ENCODE measurements at regions not wholly inside any gene's neighbourhood (a gene's known extent, or its start where the extent isn't known, plus 50 kb on each side); places are given as distances from the start of the nearest gene placed in this dataset.

GRCh38 chr7:20033621-20034400, 183.4 kb downstream of the MACC1 start:
- H3K4me3 ChIP-seq (ENCODE audit: low read depth, low read length), result no peak overlapping the region
- ChIA-PET CTCF (no interaction called here), POLR2A (no interaction called here)
- TF ChIP-seq ZNF544 (tag by site-specific recombination; IDR thresholded peaks at IDR 0.05), result no peak
- no peak for TF ChIP-seq ZNF777 (tag by site-specific recombination; IDR thresholded peaks at IDR 0.05; ENCODE audit: borderline replicate concordance)
- no peak for TF ChIP-seq ZNF521 (tag by site-specific recombination; IDR thresholded peaks at IDR 0.05)
- TF ChIP-seq ZBTB8A (tag by site-specific recombination; IDR thresholded peaks at IDR 0.05), result no peak
- TF ChIP-seq ZBTB20 (tag by site-specific recombination; IDR thresholded peaks at IDR 0.05), result no peak
- no peak for TF ChIP-seq KLF17 (tag by site-specific recombination; IDR thresholded peaks at IDR 0.05)
- no peak for TF ChIP-seq PRDM1 (tag by site-specific recombination; IDR thresholded peaks at IDR 0.05)
- no peak for TF ChIP-seq ZNF530 (tag by site-specific recombination; IDR thresholded peaks at IDR 0.05; ENCODE audit: low read depth)
- no peak for TF ChIP-seq ZNF747 (tag by site-specific recombination; IDR thresholded peaks at IDR 0.05)
- TF ChIP-seq ZNF549 (tag by site-specific recombination; IDR thresholded peaks at IDR 0.05), result no peak
- no peak for TF ChIP-seq ZNF837 (tag by site-specific recombination; IDR thresholded peaks at IDR 0.05)
- no peak for TF ChIP-seq ZNF148 (tag by site-specific recombination; IDR thresholded peaks at IDR 0.05; ENCODE audit: borderline replicate concordance)
- no peaks in the 10 kb centered on the region for H3K4me1 ChIP-seq (ENCODE audit: control insufficient read depth, insufficient read depth, low read length)
- H3K27ac ChIP-seq (ENCODE audit: extremely low read depth, low read depth, low read length), result no peak overlapping the region
- no peaks in the 10 kb centered on the region for H3K9me3 ChIP-seq (ENCODE audit: control insufficient read depth, insufficient read depth, low read depth, low read length)
- H3K36me3 ChIP-seq (ENCODE audit: control insufficient read depth in 2 of 2, insufficient read depth in 1 of 2, low read length in 2 of 2), result no peaks in the 10 kb centered on the region

- no peaks in the 10 kb centered on the region for H3K9me3 ChIP-seq (ENCODE audit: control insufficient read depth, insufficient read depth, low read depth, low read length)
- no peaks in the 10 kb centered on the region for H3K4me1 ChIP-seq (ENCODE audit: control insufficient read depth, insufficient read depth, low read length)
- H3K27ac ChIP-seq (ENCODE audit: extremely low read depth, low read depth, low read length), result no peak overlapping the region
- no peaks in the 10 kb centered on the region for H3K36me3 ChIP-seq (ENCODE audit: control insufficient read depth in 2 of 2, insufficient read depth in 1 of 2, low read length in 2 of 2)
- ChIA-PET POLR2A (no interaction called here), CTCF (interaction anchor here (0.6 kb wide), 1 partner anchor 189 kb away, joined by 3 read pairs; no protein-coding TSS in a partner anchor)
- TF ChIP-seq ZEB2 (tag by site-specific recombination; IDR thresholded peaks at IDR 0.05) (no peak), ZNF629 (tag by site-specific recombination; IDR thresholded peaks at IDR 0.05) (no peak)
- H3K4me3 ChIP-seq (ENCODE audit: low read depth, low read length), result no peak overlapping the region
Observed at GRCh38 chr7:20032741-20033140, 184.4 kb downstream of the MACC1 start.

GRCh38 chr7:20030915-20031362, 186.2 kb downstream of the MACC1 start:
- Histone ChIP-seq H3K9me3 (ENCODE audit: control insufficient read depth, insufficient read depth, low read depth, low read length) (no peaks in the 10 kb centered on the region), H3K4me1 (ENCODE audit: control insufficient read depth, insufficient read depth, low read length) (no peaks in the 10 kb centered on the region), H3K27ac (ENCODE audit: extremely low read depth, low read depth, low read length) (no peak overlapping the region), H3K36me3 (ENCODE audit: control insufficient read depth in 2 of 2, insufficient read depth in 1 of 2, low read length in 2 of 2) (no peaks in the 10 kb centered on the region), H3K4me3 (ENCODE audit: low read depth, low read length) (no peak overlapping the region)
- TF ChIP-seq GLIS1 (tag by site-specific recombination; IDR thresholded peaks at IDR 0.05), result no peak
- TF ChIP-seq HOXC10 (CRISPR knock-in tag; IDR thresholded peaks at IDR 0.05), result no peak
- TF ChIP-seq ZNF610 (tag by site-specific recombination; IDR thresholded peaks at IDR 0.05; ENCODE audit: borderline replicate concordance), result no peak
- no peak for TF ChIP-seq SCRT2 (tag by site-specific recombination; IDR thresholded peaks at IDR 0.05)
- no peak for TF ChIP-seq ZNF621 (tag by site-specific recombination; IDR thresholded peaks at IDR 0.05)
- no peak for TF ChIP-seq ZNF133 (tag by site-specific recombination; IDR thresholded peaks at IDR 0.05)
- TF ChIP-seq ZNF354C (tag by site-specific recombination; IDR thresholded peaks at IDR 0.05; ENCODE audit: borderline replicate concordance, low read depth), result no peak
- no peak for TF ChIP-seq ZNF561 (tag by site-specific recombination; IDR thresholded peaks at IDR 0.05; ENCODE audit: borderline replicate concordance)
- no peak for TF ChIP-seq ZBTB49 (tag by site-specific recombination; IDR thresholded peaks at IDR 0.05; ENCODE audit: low read depth)
- POLR2A ChIA-PET, result no interaction called here
- CTCF ChIA-PET, result no interaction called here

Data from HEK293 (cell line).